CD4-positive, alpha-beta memory T cell (primary cell): ENCODE measurements at regions not wholly inside any gene's neighbourhood (a gene's known extent, or its start where the extent isn't known, plus 50 kb on each side); places are given as distances from the start of the nearest gene placed in this dataset.

Source experiments
- CTCF ChIA-PET: fragments of 350-600 bp; sonication (Branson Sonifier 250); formaldehyde crosslinking; loops from one replicate; lab custom pipeline; 2021; ENCODE audit warnings: inconsistent platforms; ENCODE audit not compliant: partially characterized antibody; lab: Charles Lee
- POLR2A ChIA-PET: fragments of 350-600 bp; sonication (Branson Sonifier 250); formaldehyde crosslinking; loops from one replicate; lab custom pipeline; 2021; ENCODE audit not compliant: partially characterized antibody; lab: Charles Lee
- DNase-seq, 5 donors: peaks; one replicate each; pipeline versions ENCODE4 v3.0.0 to v3.0.0-alpha.2; 2020 to 2022; ENCODE audit warnings: mixed read lengths in 1 of 5
- H3K27ac ChIP-seq: one replicate; pipeline ENCODE4 v1.7.0; 2013; ENCODE audit warnings: low read depth, low read length
- H3K27me3 ChIP-seq: 2 replicates; pipeline ENCODE4 v1.7.0; 2013; ENCODE audit warnings: mild to moderate bottlenecking, low read length, moderate library complexity; ENCODE audit not compliant: insufficient read depth
- H3K36me3 ChIP-seq: 2 replicates; pipeline ENCODE4 v1.7.0; 2013; ENCODE audit warnings: mild to moderate bottlenecking, low read length, moderate library complexity; ENCODE audit not compliant: insufficient read depth
- H3K4me1 ChIP-seq: 2 replicates; pipeline ENCODE4 v1.7.0; 2013; ENCODE audit warnings: mild to moderate bottlenecking, low read length, moderate library complexity; ENCODE audit not compliant: insufficient read depth
- H3K4me3 ChIP-seq, 2 donors: one replicate each; pipeline ENCODE4 v1.7.0; 2013; ENCODE audit warnings: low read length in 2 of 2, mild to moderate bottlenecking in 1 of 2
- H3K9me3 ChIP-seq, 2 donors: one replicate each; pipeline ENCODE4 v1.7.0; 2013; ENCODE audit warnings: low read length in 2 of 2, control low read depth in 1 of 2; ENCODE audit not compliant: control insufficient read depth in 1 of 2
- H3K27ac Mint-ChIP-seq, 7 donors: one replicate each; pipeline ENCODE4 v1.8.0; 2020 to 2021; ENCODE audit warnings: mixed read lengths in 7 of 7, mild to moderate bottlenecking in 6 of 7, inconsistent platforms in 3 of 7, moderate library complexity in 3 of 7
- H3K27me3 Mint-ChIP-seq, 2 donors: one replicate each; pipeline ENCODE4 v1.8.0; 2020 to 2021; ENCODE audit warnings: mixed read lengths in 2 of 2
- H3K36me3 Mint-ChIP-seq, 2 donors: one replicate each; pipeline ENCODE4 v1.8.0; 2020 to 2021; ENCODE audit warnings: mixed read lengths in 2 of 2, inconsistent platforms in 1 of 2, mild to moderate bottlenecking in 1 of 2
- H3K4me1 Mint-ChIP-seq, 4 donors: one replicate each; pipeline ENCODE4 v1.8.0; 2020 to 2021; ENCODE audit warnings: mixed read lengths in 4 of 4, mild to moderate bottlenecking in 1 of 4
- H3K4me3 Mint-ChIP-seq, 8 donors: one replicate each; pipeline ENCODE4 v1.8.0; 2020 to 2021; ENCODE audit warnings: mixed read lengths in 8 of 8, mild to moderate bottlenecking in 7 of 8, moderate library complexity in 6 of 8, inconsistent platforms in 3 of 8
- H3K9me3 Mint-ChIP-seq, 8 donors: one replicate each; pipeline ENCODE4 v1.8.0; 2020 to 2021; ENCODE audit warnings: mixed read lengths in 8 of 8, mild to moderate bottlenecking in 5 of 8, inconsistent platforms in 3 of 8, moderate library complexity in 1 of 8
- intact Hi-C: fragments of 100-400 bp; cut with micrococcal nuclease; formaldehyde crosslinking; loops from one replicate; pipeline ENCODE4 v1.15.1; 2023

DNA sequence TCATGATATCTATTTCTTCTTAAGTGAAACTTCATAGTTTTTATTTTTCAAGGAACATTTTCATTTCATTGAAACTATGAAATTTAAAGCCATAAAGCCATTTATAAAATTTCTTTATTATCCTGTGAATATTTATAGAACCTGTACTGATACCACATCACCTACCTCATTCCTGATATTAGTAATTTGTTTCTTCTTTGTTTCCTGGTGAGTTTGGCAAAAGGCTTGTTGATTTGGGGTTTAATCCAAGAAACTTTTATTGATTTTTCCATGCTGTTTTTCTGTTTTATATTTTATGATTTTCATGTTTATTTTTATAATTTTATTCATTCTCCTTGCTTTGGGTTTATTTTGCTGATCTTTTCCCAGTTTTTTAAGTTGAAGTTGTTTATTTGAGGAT, 669.4 kb downstream of the NXPH1 start:
- Histone ChIP-seq H3K4me1 (no peaks in the 10 kb centered on the region), H3K4me3 (no peak overlapping the region), H3K27ac (no peak overlapping the region), H3K9me3 (no peaks in the 10 kb centered on the region), H3K27me3 (no peaks in the 10 kb centered on the region), H3K36me3 (no peaks in the 10 kb centered on the region)
- POLR2A ChIA-PET = no interaction called here
- no peak overlapping the region for H3K27ac Mint-ChIP-seq
- no peak overlapping the region for H3K4me3 Mint-ChIP-seq
- CTCF ChIA-PET = no interaction called here
- peaks cover 0 to 16% (median 3%) of the 10 kb centered on the region in 8 donors for H3K9me3 Mint-ChIP-seq
- no peaks in the 10 kb centered on the region for H3K4me1 Mint-ChIP-seq
- DNase-seq = no peak
- no peaks in the 10 kb centered on the region for H3K27me3 Mint-ChIP-seq
- no peaks in the 10 kb centered on the region for H3K36me3 Mint-ChIP-seq
- intact Hi-C loops = no loop called here

DNA sequence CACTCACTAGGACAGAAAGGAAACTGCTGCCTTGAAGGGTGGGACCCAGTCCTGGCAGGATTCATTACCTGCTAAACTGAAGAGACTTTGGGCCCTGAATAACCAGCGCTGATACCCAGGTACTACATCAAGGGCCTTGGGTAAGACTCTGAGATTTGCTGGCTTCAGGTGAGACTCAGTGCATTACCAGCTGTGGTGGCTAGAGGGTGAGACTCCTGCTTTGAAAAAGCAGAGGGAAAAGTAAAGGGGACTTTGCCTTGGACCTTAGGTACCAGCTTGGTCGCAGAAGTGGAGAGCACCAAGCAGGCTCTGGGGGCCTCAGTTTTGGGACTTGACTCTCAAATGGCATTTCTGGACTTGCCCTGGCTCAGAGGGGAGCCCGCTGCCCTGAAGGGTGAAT, 673.3 kb downstream of the NXPH1 start:
- H3K4me1 Mint-ChIP-seq = no peaks in the 10 kb centered on the region
- H3K27me3 Mint-ChIP-seq = no peaks in the 10 kb centered on the region
- H3K36me3 Mint-ChIP-seq = no peaks in the 10 kb centered on the region
- no peak overlapping the region for H3K4me3 ChIP-seq
- H3K36me3 ChIP-seq = no peaks in the 10 kb centered on the region
- peaks cover 0 to 27% (median 19%) of the 10 kb centered on the region in 8 donors for H3K9me3 Mint-ChIP-seq
- ChIA-PET CTCF (no interaction called here), POLR2A (no interaction called here)
- no peak overlapping the region for H3K4me3 Mint-ChIP-seq
- H3K27ac ChIP-seq = no peak overlapping the region
- H3K9me3 ChIP-seq = no peaks in the 10 kb centered on the region
- H3K4me1 ChIP-seq = no peaks in the 10 kb centered on the region
- H3K27me3 ChIP-seq = no peaks in the 10 kb centered on the region
- intact Hi-C loops = no loop called here
- DNase-seq = no peak
- no peak overlapping the region for H3K27ac Mint-ChIP-seq

- Histone ChIP-seq H3K36me3 (no peaks in the 10 kb centered on the region), H3K27ac (no peak overlapping the region), H3K9me3 (no peaks in the 10 kb centered on the region), H3K4me3 (no peak overlapping the region), H3K27me3 (no peaks in the 10 kb centered on the region), H3K4me1 (no peaks in the 10 kb centered on the region)
- no peaks in the 10 kb centered on the region for H3K4me1 Mint-ChIP-seq
- ChIA-PET POLR2A (no interaction called here), CTCF (no interaction called here)
- intact Hi-C loops = no loop called here
- H3K36me3 Mint-ChIP-seq = no peaks in the 10 kb centered on the region
- H3K9me3 Mint-ChIP-seq = peaks cover 0 to 10% (median 4%) of the 10 kb centered on the region in 8 donors
- H3K27me3 Mint-ChIP-seq = no peaks in the 10 kb centered on the region
- DNase-seq = no peak
- no peak overlapping the region for H3K27ac Mint-ChIP-seq
- no peak overlapping the region for H3K4me3 Mint-ChIP-seq
These were observed 686.9 kb downstream of the NXPH1 start for GRCh38 chr7:9120331-9120730.

DNA sequence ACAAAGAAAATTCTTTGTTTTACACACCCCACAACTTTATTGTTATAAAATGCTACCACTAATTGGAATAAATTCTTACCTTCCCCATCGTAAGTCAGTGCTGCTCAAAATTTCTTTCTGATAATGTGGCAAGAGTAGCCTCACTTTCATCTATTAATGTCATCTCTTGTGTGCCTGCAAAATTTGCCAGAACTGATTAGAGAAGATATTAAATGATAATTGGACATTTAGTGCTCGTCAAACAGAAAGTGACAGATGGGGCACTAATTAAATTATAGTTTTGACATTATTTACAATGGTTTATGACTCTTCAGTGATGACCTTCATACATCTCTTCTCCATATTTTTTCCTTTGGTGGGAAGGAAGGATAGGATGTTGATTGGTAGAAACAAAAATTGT, 690.9 kb downstream of the NXPH1 start:
- H3K36me3 Mint-ChIP-seq = no peaks in the 10 kb centered on the region
- H3K36me3 ChIP-seq = no peaks in the 10 kb centered on the region
- intact Hi-C loops = no loop called here
- H3K9me3 Mint-ChIP-seq = peaks cover 0 to 10% (median 4%) of the 10 kb centered on the region in 8 donors
- no peak overlapping the region for H3K4me3 ChIP-seq
- H3K27me3 Mint-ChIP-seq = no peaks in the 10 kb centered on the region
- POLR2A ChIA-PET = no interaction called here
- H3K4me1 ChIP-seq = no peaks in the 10 kb centered on the region
- H3K27ac ChIP-seq = no peak overlapping the region
- no peaks in the 10 kb centered on the region for H3K9me3 ChIP-seq
- H3K27me3 ChIP-seq = no peaks in the 10 kb centered on the region
- H3K4me1 Mint-ChIP-seq = no peaks in the 10 kb centered on the region
- DNase-seq = no peak
- CTCF ChIA-PET = no interaction called here
- H3K4me3 Mint-ChIP-seq = no peak overlapping the region
- H3K27ac Mint-ChIP-seq = no peak overlapping the region

- Mint-ChIP-seq H3K9me3 (peaks cover 0 to 11% (median 4%) of the 10 kb centered on the region in 8 donors), H3K4me1 (no peaks in the 10 kb centered on the region), H3K27me3 (no peaks in the 10 kb centered on the region), H3K27ac (no peak overlapping the region), H3K36me3 (no peaks in the 10 kb centered on the region), H3K4me3 (no peak overlapping the region)
- CTCF ChIA-PET = no interaction called here
- POLR2A ChIA-PET = no interaction called here
- H3K36me3 ChIP-seq = no peaks in the 10 kb centered on the region
- intact Hi-C loops = no loop called here
- no peak overlapping the region for H3K4me3 ChIP-seq
- H3K4me1 ChIP-seq = no peaks in the 10 kb centered on the region
- no peak for DNase-seq
- H3K27ac ChIP-seq = no peak overlapping the region
- H3K9me3 ChIP-seq = no peaks in the 10 kb centered on the region
- H3K27me3 ChIP-seq = no peaks in the 10 kb centered on the region
These were observed 691.8 kb downstream of the NXPH1 start for GRCh38 chr7:9125246-9125645.

GRCh38 chr7:9127901-9128300, 694.5 kb downstream of the NXPH1 start:
- Histone ChIP-seq H3K27ac (no peak overlapping the region), H3K4me3 (no peak overlapping the region), H3K9me3 (no peaks in the 10 kb centered on the region), H3K27me3 (no peaks in the 10 kb centered on the region), H3K4me1 (no peaks in the 10 kb centered on the region), H3K36me3 (no peaks in the 10 kb centered on the region)
- CTCF ChIA-PET = no interaction called here
- no peaks in the 10 kb centered on the region for H3K4me1 Mint-ChIP-seq
- DNase-seq = no peak
- H3K36me3 Mint-ChIP-seq = no peaks in the 10 kb centered on the region
- H3K27ac Mint-ChIP-seq = no peak overlapping the region
- intact Hi-C loops = no loop called here
- H3K9me3 Mint-ChIP-seq = peaks cover 0 to 13% (median 5%) of the 10 kb centered on the region in 8 donors
- POLR2A ChIA-PET = no interaction called here
- H3K4me3 Mint-ChIP-seq = no peak overlapping the region
- no peaks in the 10 kb centered on the region for H3K27me3 Mint-ChIP-seq

DNA sequence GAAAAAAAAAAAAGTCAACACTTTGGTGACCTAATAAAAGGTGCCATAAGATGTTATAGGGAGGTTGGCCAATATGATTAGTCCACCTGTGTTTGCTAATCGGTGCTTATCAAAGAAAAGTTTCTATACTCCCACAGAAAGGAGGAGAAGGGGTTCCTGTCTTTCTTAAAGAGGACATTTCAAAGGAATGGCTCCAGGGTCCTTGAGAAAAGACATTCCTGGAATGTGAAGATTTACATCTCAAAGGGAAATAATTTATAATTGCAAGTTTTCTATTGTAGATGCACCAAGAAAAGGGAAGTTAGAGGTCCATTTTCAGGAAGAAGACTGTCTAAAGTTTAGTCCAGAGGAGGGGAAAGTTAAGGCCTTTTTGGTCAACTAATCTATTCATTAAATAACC, 715.3 kb downstream of the NXPH1 start:
- no peak overlapping the region for H3K27ac Mint-ChIP-seq
- H3K4me1 Mint-ChIP-seq = no peaks in the 10 kb centered on the region
- peaks cover 0 to 9% (median 3%) of the 10 kb centered on the region in 8 donors for H3K9me3 Mint-ChIP-seq
- H3K36me3 ChIP-seq = no peaks in the 10 kb centered on the region
- no peaks in the 10 kb centered on the region for H3K36me3 Mint-ChIP-seq
- CTCF ChIA-PET = no interaction called here
- H3K27ac ChIP-seq = no peak overlapping the region
- DNase-seq = no peak
- no peaks in the 10 kb centered on the region for H3K27me3 ChIP-seq
- H3K4me1 ChIP-seq = no peaks in the 10 kb centered on the region
- H3K9me3 ChIP-seq = no peaks in the 10 kb centered on the region
- no peak overlapping the region for H3K4me3 Mint-ChIP-seq
- H3K4me3 ChIP-seq = no peak overlapping the region
- no peaks in the 10 kb centered on the region for H3K27me3 Mint-ChIP-seq
- POLR2A ChIA-PET = no interaction called here
- intact Hi-C loops = no loop called here

- Mint-ChIP-seq H3K36me3 (no peaks in the 10 kb centered on the region), H3K4me1 (no peaks in the 10 kb centered on the region), H3K27me3 (no peaks in the 10 kb centered on the region), H3K4me3 (no peak overlapping the region), H3K27ac (no peak overlapping the region), H3K9me3 (peaks cover 0 to 14% (median 3%) of the 10 kb centered on the region in 8 donors)
- H3K27ac ChIP-seq = no peak overlapping the region
- H3K9me3 ChIP-seq = no peaks in the 10 kb centered on the region
- DNase-seq = no peak
- intact Hi-C loops = no loop called here
- H3K27me3 ChIP-seq = no peaks in the 10 kb centered on the region
- no peaks in the 10 kb centered on the region for H3K36me3 ChIP-seq
- CTCF ChIA-PET = no interaction called here
- POLR2A ChIA-PET = no interaction called here
- H3K4me3 ChIP-seq = no peak overlapping the region
- H3K4me1 ChIP-seq = no peaks in the 10 kb centered on the region
These were observed 716.2 kb downstream of the NXPH1 start for GRCh38 chr7:9149499-9150082.
